HepG2 (cell line): ENCODE measurements at regions not wholly inside any gene's neighbourhood (a gene's known extent, or its start where the extent isn't known, plus 50 kb on each side); places are given as distances from the start of the nearest gene placed in this dataset.

Experiments used
- ATAC-seq: fragments of 200-7000 bp; cut with Tn5 transposase; 3 replicates; pipeline ENCODE4 v1.9.1; 2020; ENCODE audit warnings: mild to moderate bottlenecking, moderate library complexity
- BruUV-seq: library from RNA; stranded (reverse); fragments of 400-500 nt; replicated peaks from 2 replicates; lab custom pipeline; 2021; lab: Mats Ljungman, UMichigan
- CTCF ChIA-PET: fragments of 300-600 bp; formaldehyde crosslinking; extraction: SDS; loops from one replicate; lab custom pipeline; 2021; ENCODE audit warnings: low total read pairs, inconsistent platforms, low intra/inter-chr PET ratio; lab: Yijun Ruan, JAX
- POLR2A ChIA-PET: fragments of 350-600 bp; sonication (Branson Sonifier 250); formaldehyde crosslinking; loops from one replicate; lab custom pipeline; 2020; ENCODE audit warnings: antibody characterized with exemption, inconsistent platforms; lab: Yijun Ruan, JAX
- DNase-seq: peaks from one replicate; pipeline ENCODE4 v3.0.0-alpha.2; 2015; ENCODE audit warnings: low spot score
- FAIRE-seq: peaks from 3 replicates; lab custom pipeline; 2011; peaks lifted over from hg19 to GRCh38; lab: Jason Lieb, UNC
- H2AFZ ChIP-seq: one replicate; pipeline ENCODE4 v1.6.1; 2011; ENCODE audit warnings: low read length, inconsistent platforms
- H3K27ac ChIP-seq: fragments of 300-600 bp; 3 replicates; pipeline ENCODE4 v1.8.0; 2011; ENCODE audit warnings: mixed run types, mild to moderate bottlenecking, mixed read lengths, low read length, inconsistent platforms; ENCODE audit not compliant: insufficient read depth; ENCODE audit errors: extremely low read length
- H3K27me3 ChIP-seq, 2 experiments: fragments of 200-600 bp in 1 of 2; 2 replicates in 1 of 2; 3 replicates in 1 of 2; pipeline versions ENCODE4 v1.6.0 to v1.8.0; 2011; ENCODE audit warnings: low read length in 2 of 2, mild to moderate bottlenecking in 2 of 2, moderate library complexity in 2 of 2, inconsistent platforms in 1 of 2; ENCODE audit not compliant: insufficient read depth in 2 of 2, control insufficient read depth in 1 of 2
- H3K36me3 ChIP-seq, 2 experiments: fragments of 200-600 bp in 1 of 2; replicated peaks in 1 of 2; 2 replicates in 1 of 2; 3 replicates in 1 of 2; pipeline versions ENCODE4 v1.5.1 to v1.8.0; 2011; ENCODE audit warnings: low read length in 2 of 2, inconsistent platforms in 1 of 2; ENCODE audit not compliant: insufficient read depth in 2 of 2, control insufficient read depth in 1 of 2
- H3K4me1 ChIP-seq: 2 replicates; pipeline ENCODE4 v1.5.1; 2012; ENCODE audit warnings: low read length, inconsistent platforms; ENCODE audit not compliant: insufficient read depth
- H3K4me2 ChIP-seq: 2 replicates; pipeline ENCODE4 v1.6.0; 2011; ENCODE audit warnings: low read depth, low read length, inconsistent platforms
- H3K4me3 ChIP-seq, 3 experiments: fragments of 200-600 bp in 1 of 3; sonication (generic), shearing (Covaris generic) in 1 of 3; replicated peaks in 1 of 3; 2 replicates each; pipeline ENCODE4 v1.5.1; 2011 to 2016; ENCODE audit warnings: low read length in 3 of 3, inconsistent platforms in 2 of 3, low read depth in 2 of 3, mild to moderate bottlenecking in 2 of 3, control low read depth in 1 of 3, mixed read lengths in 1 of 3; ENCODE audit not compliant: insufficient read depth in 1 of 3
- H3K79me2 ChIP-seq: one replicate; pipeline ENCODE4 v1.6.1; 2011; ENCODE audit warnings: low read length, inconsistent platforms; ENCODE audit not compliant: insufficient read depth
- H3K9ac ChIP-seq: 2 replicates; pipeline ENCODE4 v1.6.0; 2011; ENCODE audit warnings: mild to moderate bottlenecking, low read depth, low read length, inconsistent platforms; ENCODE audit not compliant: insufficient read depth
- H3K9me3 ChIP-seq: 2 replicates; pipeline ENCODE4 v1.5.1; 2012; ENCODE audit warnings: mild to moderate bottlenecking, low read length
- H4K20me1 ChIP-seq: 2 replicates; pipeline ENCODE4 v1.6.0; 2011; ENCODE audit warnings: inconsistent platforms, mild to moderate bottlenecking, low read length, moderate library complexity; ENCODE audit not compliant: insufficient read depth
- FOXK2 ChIP-seq: fragments of 450-650 bp; IDR thresholded peaks from 2 replicates; pipeline ENCODE4 v1.6.1; 2016
- RFXANK ChIP-seq: IDR thresholded peaks from 2 replicates; pipeline ENCODE4 v1.6.1; 2016
- RFXAP ChIP-seq: sonication (generic); formaldehyde crosslinking; IDR thresholded peaks from 2 replicates; pipeline ENCODE4 v1.4.0; 2020; ENCODE audit warnings: missing genetic modification reagents, borderline replicate concordance
- XBP1 ChIP-seq: sonication (generic); formaldehyde crosslinking; IDR thresholded peaks from 2 replicates; pipeline ENCODE4 v1.5.0; 2020; ENCODE audit warnings: missing genetic modification reagents
- ZNF570 ChIP-seq: sonication (generic); formaldehyde crosslinking; IDR thresholded peaks from 2 replicates; pipeline ENCODE4 v1.4.0; 2020; ENCODE audit warnings: mild to moderate bottlenecking, missing genetic modification reagents, borderline replicate concordance
- ZNF776 ChIP-seq: sonication (generic); formaldehyde crosslinking; IDR thresholded peaks from 2 replicates; pipeline ENCODE4 v1.4.0; 2020; ENCODE audit warnings: mild to moderate bottlenecking, missing genetic modification reagents
- WGBS: methylation state at CpG from one replicate; pipeline ENCODE4 v1.1.6; 2017; ENCODE audit warnings: low lambda C conversion rate; 5-methylcytosine and 5-hydroxymethylcytosine counted together
- in situ Hi-C: cut with HindIII; loops from 2 replicates; pipeline ENCODE4 v1.10.0; 2017; ENCODE audit warnings: low pct_unique_long_range_greater_than_20kb; ENCODE audit not compliant: extremely low pct_ligation_motif_present
- intact Hi-C: fragments of 100-400 bp; cut with micrococcal nuclease; formaldehyde crosslinking; loops from one replicate; pipeline ENCODE4 v1.10.0; 2022; ENCODE audit not compliant: unreplicated experiment
- TF ChIP-seq, protein P1 (sequence below): sonication (generic); formaldehyde crosslinking; IDR thresholded peaks from 2 replicates; pipeline ENCODE4 v1.5.0; 2020; ENCODE audit warnings: missing genetic modification reagents, mild to moderate bottlenecking, borderline replicate concordance
- TF ChIP-seq, protein P2 (sequence below): sonication (generic); formaldehyde crosslinking; IDR thresholded peaks from 2 replicates; pipeline ENCODE4 v1.4.0; 2020; ENCODE audit warnings: mild to moderate bottlenecking, missing genetic modification reagents
- TF ChIP-seq, protein P3 (sequence below): sonication (generic); formaldehyde crosslinking; IDR thresholded peaks from 2 replicates; pipeline ENCODE4 v1.8.1; 2023; ENCODE audit warnings: mild to moderate bottlenecking, moderate library complexity, missing genetic modification reagents
- TF ChIP-seq, protein P4 (sequence below): sonication (generic); formaldehyde crosslinking; conservative IDR thresholded peaks from 2 replicates; pipeline ENCODE4 v1.5.0; 2020; ENCODE audit warnings: missing genetic modification reagents

DNA sequence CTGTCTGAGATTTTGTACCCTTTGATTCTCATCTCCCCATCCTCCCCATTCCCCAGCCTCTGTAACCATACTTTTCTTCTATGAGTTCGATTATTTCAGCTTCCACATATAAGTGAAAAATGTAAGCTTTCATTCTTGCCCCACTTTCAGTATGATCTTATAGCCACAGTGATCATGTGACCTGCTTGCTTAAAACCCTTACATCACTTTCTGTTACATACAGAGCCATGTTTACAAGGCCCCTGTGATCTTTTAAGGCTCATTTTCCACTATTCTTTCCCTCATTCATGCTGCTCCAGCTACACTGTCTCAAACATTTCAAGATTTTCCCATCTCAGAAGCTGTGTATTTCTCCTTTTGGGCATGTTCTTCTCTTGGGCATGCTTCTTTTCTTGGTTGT is 147.7 kb downstream of the DCK start:
- FAIRE-seq (no peak), ATAC-seq (no peak), DNase-seq (no peak)
- Histone ChIP-seq H2AFZ (no peak overlapping the region), H4K20me1 (no peaks in the 10 kb centered on the region), H3K9me3 (no peaks in the 10 kb centered on the region), H3K79me2 (no peaks in the 10 kb centered on the region), H3K36me3 (no peaks in the 10 kb centered on the region), H3K27me3 (no peaks in the 10 kb centered on the region), H3K9ac (no peak overlapping the region), H3K27ac (no peak overlapping the region), H3K4me2 (no peak overlapping the region), H3K4me3 (no peak overlapping the region), H3K4me1 (no peaks in the 10 kb centered on the region)
- intact Hi-C loops (no loop called here), in situ Hi-C loops (no loop called here)
- POLR2A ChIA-PET, result no interaction called here
- BruUV-seq, result no TSS peak
- 5% methylated on average over 1 of the region's 1 CpG for WGBS
- CTCF ChIA-PET, result no interaction called here
- TF ChIP-seq XBP1, result no peak
- TF ChIP-seq ZNF776 (CRISPR knock-in tag), result no peak
- TF ChIP-seq, protein P1, sequence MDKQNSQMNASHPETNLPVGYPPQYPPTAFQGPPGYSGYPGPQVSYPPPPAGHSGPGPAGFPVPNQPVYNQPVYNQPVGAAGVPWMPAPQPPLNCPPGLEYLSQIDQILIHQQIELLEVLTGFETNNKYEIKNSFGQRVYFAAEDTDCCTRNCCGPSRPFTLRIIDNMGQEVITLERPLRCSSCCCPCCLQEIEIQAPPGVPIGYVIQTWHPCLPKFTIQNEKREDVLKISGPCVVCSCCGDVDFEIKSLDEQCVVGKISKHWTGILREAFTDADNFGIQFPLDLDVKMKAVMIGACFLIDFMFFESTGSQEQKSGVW (CRISPR knock-in tag), result no peak
- TF ChIP-seq, protein P2, sequence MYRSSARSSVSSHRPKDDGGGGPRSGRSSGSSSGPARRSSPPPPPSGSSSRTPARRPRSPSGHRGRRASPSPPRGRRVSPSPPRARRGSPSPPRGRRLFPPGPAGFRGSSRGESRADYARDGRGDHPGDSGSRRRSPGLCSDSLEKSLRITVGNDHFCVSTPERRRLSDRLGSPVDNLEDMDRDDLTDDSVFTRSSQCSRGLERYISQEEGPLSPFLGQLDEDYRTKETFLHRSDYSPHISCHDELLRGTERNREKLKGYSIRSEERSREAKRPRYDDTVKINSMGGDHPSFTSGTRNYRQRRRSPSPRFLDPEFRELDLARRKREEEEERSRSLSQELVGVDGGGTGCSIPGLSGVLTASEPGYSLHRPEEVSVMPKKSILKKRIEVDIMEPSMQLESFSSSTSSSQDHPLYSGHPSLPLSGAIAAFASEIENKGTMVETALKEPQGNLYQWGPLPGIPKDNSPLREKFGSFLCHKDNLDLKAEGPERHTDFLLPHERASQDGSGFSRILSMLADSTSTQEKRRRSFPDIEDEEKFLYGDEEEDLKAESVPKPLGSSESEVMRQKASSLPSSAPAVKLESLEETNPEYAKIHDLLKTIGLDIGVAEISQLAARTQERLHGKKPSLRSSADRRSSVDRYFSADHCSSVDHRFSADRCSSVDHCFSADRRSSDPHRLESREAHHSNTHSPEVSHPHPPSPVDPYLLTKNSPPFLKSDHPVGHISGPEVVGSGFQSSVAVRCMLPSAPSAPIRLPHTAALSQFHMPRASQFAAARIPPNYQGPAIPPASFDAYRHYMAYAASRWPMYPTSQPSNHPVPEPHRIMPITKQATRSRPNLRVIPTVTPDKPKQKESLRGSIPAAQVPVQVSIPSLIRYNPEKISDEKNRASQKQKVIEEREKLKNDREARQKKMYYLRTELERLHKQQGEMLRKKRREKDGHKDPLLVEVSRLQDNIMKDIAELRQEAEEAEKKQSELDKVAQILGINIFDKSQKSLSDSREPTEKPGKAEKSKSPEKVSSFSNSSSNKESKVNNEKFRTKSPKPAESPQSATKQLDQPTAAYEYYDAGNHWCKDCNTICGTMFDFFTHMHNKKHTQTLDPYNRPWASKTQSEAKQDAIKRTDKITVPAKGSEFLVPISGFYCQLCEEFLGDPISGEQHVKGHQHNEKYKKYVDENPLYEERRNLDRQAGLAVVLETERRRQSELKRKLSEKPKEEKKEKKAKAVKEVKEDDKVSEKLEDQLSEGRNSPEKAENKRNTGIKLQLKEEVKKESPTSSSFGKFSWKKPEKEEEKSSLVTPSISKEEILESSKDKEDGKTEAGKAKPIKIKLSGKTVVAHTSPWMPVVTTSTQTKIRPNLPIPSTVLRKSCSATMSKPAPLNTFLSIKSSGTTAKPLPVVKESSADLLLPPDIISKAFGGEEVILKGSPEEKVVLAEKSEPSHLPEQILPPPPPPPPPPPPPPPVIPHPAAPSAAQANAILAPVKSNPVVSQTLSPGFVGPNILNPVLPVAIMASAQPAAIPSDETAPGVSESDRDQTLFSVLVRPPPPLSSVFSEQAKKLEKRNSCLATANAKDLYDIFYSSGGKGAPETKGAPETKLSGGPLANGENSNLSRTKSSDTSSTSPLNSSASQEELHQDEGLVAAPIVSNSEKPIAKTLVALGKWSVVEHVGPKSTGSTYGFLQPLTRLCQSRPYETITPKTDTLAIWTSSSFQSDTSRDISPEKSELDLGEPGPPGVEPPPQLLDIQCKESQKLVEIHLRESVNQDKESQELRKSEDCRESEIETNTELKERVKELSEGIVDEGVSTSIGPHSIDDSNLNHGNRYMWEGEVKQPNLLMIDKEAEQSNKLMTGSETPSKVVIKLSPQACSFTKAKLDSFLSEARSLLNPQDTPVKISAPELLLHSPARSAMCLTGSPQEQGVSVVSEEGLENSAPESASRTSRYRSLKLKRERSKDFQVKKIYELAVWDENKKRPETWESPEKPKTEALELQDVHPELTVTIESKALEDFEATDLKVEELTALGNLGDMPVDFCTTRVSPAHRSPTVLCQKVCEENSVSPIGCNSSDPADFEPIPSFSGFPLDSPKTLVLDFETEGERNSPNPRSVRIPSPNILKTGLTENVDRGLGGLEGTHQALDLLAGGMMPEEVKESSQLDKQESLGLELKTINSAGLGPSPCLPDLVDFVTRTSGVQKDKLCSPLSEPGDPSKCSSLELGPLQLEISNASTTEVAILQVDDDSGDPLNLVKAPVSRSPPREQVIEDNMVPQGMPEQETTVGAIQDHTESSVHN (CRISPR knock-in tag), result no peak
- TF ChIP-seq, protein P3, sequence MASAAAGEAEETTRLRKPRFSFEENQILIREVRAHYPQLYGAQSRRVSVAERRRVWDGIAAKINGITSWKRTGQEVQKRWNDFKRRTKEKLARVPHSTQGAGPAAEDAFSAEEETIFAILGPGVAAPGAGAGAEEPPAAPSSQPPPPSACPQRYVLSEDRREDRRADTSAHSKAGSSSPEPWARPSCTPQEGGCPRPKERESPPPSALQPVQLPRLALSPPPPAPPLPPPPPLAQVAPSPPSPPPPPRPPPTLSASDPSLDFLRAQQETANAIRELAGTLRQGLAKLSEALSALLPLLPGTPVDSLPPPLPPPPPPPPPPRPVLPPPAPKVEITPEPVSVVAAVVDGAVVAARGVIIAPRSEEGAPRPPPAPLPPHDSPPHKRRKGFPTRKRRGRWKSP (CRISPR knock-in tag), result no peak
- TF ChIP-seq, protein P4, sequence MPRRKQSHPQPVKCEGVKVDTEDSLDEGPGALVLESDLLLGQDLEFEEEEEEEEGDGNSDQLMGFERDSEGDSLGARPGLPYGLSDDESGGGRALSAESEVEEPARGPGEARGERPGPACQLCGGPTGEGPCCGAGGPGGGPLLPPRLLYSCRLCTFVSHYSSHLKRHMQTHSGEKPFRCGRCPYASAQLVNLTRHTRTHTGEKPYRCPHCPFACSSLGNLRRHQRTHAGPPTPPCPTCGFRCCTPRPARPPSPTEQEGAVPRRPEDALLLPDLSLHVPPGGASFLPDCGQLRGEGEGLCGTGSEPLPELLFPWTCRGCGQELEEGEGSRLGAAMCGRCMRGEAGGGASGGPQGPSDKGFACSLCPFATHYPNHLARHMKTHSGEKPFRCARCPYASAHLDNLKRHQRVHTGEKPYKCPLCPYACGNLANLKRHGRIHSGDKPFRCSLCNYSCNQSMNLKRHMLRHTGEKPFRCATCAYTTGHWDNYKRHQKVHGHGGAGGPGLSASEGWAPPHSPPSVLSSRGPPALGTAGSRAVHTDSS, result no peak
- no peak for TF ChIP-seq RFXANK (CRISPR knock-in tag)
- TF ChIP-seq FOXK2, result no peak
- TF ChIP-seq ZNF570 (CRISPR knock-in tag), result no peak
- no peak for TF ChIP-seq RFXAP (CRISPR knock-in tag)
